Activated CD8-positive, alpha-beta memory T cell treated with anti-CD3 and anti-CD28 coated beads for 24 hours (primary cell): ENCODE measurements at regions not wholly inside any gene's neighbourhood (a gene's known extent, or its start where the extent isn't known, plus 50 kb on each side); places are given as distances from the start of the nearest gene placed in this dataset.
A peak's percentile ranks its signal among the peaks of the same experiment; 100 is the strongest.
"Not testable (repeated sequence)": the region's sequence is repeated elsewhere in the genome, so short reads cannot be mapped to it uniquely, and the experiment has no call there.

Experiments
- DNase-seq: peaks from one replicate; pipeline ENCODE4 v3.0.0-alpha.2; 2020

- no peak for DNase-seq
Observed at GRCh38 chr1:181947441-181947840, 114.1 kb downstream of the ZNF648 start.

GRCh38 chr1:181936768-181937581, 124.5 kb downstream of the ZNF648 start:
- peak; percentile 61 for DNase-seq

DNA sequence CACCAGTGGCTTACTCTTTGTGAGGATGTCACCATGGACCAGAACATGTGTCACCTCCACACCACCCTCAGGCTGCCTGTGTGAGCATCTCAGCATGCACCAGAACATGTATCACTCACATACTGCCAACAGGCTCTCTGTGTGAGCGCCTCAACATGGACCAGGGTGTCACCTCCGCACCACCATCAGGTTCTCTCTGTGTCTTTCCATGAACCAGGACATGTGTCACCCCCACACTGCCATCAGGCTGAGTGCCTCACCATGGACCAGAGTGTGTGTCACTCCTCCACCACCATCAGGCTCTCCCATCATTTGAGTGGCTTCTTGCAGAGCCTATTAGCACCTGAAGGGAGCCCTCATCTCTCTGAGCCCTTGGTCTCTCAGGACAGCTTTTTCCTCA, 125.2 kb downstream of the ZNF648 start:
- DNase-seq: no peak

- DNase-seq: no peak
Observed at GRCh38 chr1:181931873-181932272, 129.6 kb downstream of the ZNF648 start.

GRCh38 chr1:181930187-181930586, 131.3 kb downstream of the ZNF648 start:
- DNase-seq: no peak

DNA sequence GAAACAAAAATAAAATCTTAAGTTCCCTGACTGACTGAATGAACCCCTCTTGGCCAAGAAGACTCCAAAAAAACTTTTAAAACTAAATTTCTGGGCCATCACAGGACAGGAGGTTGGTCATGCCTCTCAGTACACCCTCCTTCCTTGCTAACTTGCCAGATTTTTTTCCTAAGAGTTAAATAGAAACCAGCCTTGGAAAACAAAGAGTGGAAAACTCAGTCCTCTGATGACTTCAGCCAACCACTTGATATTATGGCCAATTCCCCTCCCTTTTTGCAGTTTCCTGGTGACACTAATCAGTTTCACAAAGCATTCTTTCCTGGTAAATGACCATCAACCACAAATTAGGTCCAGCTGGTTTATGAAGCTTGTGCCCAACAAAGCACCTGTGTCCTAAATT, 134.8 kb downstream of the ZNF648 start:
- DNase-seq: no peak

DNA sequence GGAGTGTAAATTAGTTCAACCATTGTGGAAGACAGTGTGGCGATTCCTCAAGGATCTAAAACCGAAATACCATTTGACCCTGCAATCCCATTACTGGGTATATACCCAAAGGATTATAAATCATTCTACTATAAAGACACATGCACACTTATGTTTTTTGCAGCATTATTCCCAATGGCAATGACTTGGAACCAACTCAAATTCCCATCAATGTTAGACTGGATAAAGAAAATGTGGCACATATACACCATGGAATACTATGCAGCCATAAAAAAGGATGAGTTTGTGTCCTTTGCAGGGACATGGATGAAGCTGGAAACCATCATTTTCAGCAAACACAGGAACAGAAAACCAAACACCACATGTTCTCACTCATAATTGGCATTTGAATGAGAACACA, 137.5 kb downstream of the ZNF648 start:
- DNase-seq: not testable (repeated sequence)

- DNase-seq: no peak
Observed at GRCh38 chr1:181919542-181919941, 142.0 kb downstream of the ZNF648 start.

DNA sequence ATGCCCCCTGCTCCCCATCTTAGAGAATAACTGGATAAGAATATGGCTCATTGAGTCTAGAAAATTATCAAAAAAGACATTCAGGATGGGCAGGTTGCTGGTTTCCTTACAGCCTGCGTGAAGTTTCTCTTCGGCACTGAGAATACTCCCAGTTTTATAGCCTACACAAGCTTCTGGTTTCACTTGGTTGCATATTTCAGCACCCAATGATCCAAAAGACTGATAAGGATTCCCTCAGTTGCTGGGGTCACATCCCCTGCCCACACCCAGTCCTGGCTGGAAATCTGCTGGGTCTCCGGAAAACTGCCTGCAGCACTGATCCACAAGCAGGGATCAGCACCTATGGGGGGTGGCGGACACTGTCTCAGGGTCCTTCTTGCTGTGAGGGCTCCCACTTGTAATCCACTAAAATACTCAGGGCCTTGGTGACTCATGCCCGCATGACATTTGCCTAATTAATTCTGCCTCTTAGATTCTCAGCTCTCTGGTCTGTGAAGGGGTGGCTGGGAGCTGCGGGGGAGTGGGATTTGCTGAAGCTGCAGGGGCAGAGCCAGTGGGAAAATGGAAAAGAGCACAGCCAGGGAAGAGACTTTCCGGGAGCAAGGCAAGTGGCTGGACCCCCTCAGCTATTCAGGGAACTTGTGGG, 142.5 kb downstream of the ZNF648 start:
- DNase-seq: no peak

- no peak for DNase-seq
Observed at GRCh38 chr1:181911715-181912114, 149.8 kb downstream of the ZNF648 start.

- no peak for DNase-seq
Observed at GRCh38 chr1:181910905-181911304, 150.6 kb downstream of the ZNF648 start.

DNA sequence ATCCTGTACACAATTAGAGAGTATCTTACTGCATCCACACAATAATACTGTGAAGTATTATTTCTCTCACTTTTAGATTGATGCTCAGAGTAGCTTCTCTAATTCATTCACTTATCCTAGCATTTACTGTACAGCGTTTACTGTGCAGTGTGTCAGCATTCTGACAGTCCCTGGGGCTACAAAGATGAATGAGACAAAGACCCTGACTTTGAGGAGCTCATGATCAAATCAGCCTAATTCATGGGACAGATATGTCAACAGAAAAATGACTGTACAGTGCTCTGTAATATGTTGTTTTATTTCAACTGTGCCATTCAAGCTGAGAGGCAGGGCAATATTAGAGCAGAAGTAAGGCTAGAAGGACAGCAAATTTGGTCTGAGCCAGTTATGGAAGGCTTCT, 152.5 kb downstream of the ZNF648 start:
- no peak for DNase-seq

DNA sequence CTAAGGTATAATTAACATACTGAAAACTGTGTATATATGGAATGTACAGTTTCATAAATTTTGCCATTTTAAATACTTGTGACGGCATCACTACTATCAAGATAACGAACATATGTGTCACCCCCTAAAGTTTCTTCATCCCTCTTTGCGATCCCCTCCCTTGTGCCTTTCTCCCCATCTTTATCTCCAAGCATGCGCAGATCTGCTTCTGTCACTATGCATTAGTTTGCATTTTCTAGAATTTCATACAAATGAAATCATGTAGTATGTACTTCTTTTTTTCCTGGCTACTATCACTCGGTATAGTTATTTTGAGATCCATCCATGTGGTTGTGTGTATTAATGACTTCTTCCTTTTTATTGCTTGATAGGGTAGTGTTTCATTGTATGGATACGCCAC, 154.9 kb downstream of the ZNF648 start:
- no peak for DNase-seq

DNA sequence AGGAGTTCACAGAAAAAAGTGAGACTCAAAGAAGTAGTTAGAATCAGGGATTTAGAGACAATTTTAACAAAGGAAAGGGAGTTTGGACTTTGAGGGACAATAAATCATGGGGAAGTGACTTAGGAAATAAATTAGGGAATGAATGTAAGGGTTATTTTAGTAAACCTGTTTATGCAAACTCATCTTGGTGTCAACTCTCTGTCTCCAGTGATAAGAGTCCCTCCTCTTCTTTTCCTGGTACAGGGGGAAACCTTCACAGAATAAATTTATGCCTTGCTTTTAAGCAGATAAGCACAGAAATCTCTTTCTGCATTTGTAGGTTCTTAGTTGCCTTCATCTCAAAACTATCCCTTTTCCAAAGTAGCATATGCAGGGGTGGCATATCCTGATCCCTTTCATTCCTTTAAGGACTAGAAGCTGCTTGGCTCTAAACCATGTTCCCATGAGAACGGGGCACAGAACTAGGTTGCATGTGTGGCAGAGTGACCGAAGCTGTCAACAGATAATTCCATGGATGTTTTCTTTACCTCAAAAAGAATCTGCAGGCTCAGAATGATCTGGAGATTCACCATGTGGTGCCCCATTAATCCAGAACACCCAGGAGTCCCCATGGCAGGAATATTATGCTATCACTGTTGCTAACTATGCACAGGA, 155.4 kb downstream of the ZNF648 start:
- no peak for DNase-seq

DNA sequence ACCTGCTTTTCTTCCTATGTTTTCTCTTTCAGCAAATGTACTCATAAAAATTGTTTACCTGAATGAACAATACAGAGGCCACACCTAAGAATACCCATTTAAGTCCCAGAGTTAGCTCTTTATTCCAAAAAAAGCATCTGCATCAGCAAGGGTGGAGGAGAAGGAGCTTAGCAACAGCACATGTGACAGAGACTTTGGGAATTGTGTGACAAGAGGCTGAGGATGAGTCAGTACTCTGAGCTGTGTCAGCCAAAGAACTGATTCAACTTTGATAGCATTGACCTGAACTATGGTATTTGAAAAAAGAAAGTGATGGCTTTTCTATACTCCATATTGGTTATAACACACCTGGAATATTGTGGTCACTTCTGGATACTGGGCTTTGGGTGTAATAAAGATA, 162.7 kb downstream of the ZNF648 start:
- no peak for DNase-seq

GRCh38 chr1:181896824-181897223, 164.7 kb downstream of the ZNF648 start:
- no peak for DNase-seq

DNA sequence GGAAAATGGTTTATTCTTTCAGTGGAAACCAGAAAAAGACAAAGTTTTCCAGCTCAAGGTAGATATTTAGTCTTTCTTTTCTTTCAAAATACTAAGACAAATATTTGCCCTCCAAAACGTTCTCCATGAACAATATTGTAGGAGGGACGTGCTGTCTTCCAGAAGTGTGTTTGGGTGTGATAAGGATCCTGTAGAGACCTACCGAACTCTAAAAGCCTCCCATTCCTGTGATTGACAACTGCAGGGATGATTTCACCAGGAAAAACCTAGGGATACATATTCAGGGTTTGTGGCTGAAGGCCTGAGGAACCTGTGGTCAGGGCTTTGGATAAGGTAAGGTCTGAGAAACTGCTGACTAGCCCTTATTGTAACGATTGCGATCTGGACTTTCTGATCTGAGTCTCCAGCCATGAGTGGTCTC, 167.1 kb downstream of the ZNF648 start:
- no peak for DNase-seq

- DNase-seq: no peak
Observed at GRCh38 chr1:181893937-181894336, 167.6 kb downstream of the ZNF648 start.

- not testable (repeated sequence) for DNase-seq
Observed at GRCh38 chr1:181893150-181893549, 168.4 kb downstream of the ZNF648 start.

GRCh38 chr1:181872562-181872961, 188.9 kb downstream of the ZNF648 start:
- no peak for DNase-seq

DNA sequence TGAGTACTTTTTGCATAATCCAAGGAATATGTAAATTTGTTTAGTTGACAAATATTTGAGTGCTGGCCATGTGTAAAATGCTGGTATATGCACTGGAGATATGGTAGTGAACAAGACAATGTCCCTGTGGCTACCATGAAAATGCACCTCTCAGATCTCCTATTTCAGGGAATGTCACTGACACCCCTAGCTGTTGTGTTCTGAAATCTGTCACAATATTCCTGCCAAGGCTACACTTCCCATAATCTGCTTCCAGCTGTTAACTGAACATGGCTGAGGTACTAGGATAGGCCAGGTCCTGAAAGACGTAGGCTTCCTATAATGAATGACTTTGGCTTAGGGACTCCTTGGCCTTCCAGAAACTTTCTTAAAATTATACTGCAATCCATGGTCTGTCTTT, 197.8 kb downstream of the ZNF648 start:
- DNase-seq: no peak

DNA sequence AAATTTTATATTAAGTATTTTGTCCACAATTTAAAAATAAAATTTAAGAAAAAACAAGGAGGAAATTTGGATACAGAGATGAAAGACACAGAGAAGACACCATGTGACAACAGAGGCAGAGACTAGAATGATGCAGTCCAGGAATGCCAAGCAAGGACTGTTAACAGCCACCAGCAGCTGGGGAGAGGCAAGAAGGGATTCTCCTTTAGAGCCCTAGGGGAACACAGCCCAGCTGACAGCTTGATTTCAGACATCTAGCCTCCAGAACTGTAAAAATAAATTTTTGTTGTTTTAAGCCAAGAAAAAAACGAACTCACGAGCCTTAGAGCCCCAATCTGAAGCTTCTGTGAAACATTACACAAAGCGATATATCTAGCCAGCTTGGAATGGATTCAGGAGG, 198.5 kb downstream of the ZNF648 start:
- no peak for DNase-seq

GRCh38 chr1:181858135-181858534, 203.4 kb downstream of the ZNF648 start:
- DNase-seq: no peak
